ENCODE measurements at regions not wholly inside any gene's neighbourhood (a gene's known extent, or its start where the extent isn't known, plus 50 kb on each side); places are given as distances from the start of the nearest gene placed in this dataset.
A peak's percentile ranks its signal among the peaks of the same experiment; 100 is the strongest.

GRCh38 chr2:7911196-7911595, 770.7 kb upstream of the ID2 start:
- no peak overlapping the region for H2BK12ac ChIP-seq (ENCODE audit: low read length in 2 of 2)

GRCh38 chr2:7913974-7914373, 767.9 kb upstream of the ID2 start:
- H3K4me3 ChIP-seq (ENCODE audit: insufficient read depth in 1 of 2, low read depth in 1 of 2, low read length in 2 of 2), result no peak overlapping the region
- H2BK15ac ChIP-seq (ENCODE audit: low read depth, poor library complexity, severe bottlenecking), result no peak overlapping the region
- H4K91ac ChIP-seq (ENCODE audit: low read length), result no peak overlapping the region
- no peak overlapping the region for H3K4me2 ChIP-seq (ENCODE audit: low read length, poor library complexity, severe bottlenecking)
- no peaks in the 10 kb centered on the region for H3K36me3 ChIP-seq (ENCODE audit: control insufficient read depth in 1 of 2, insufficient read depth in 2 of 2, low read depth in 1 of 2, low read length in 2 of 2)
- H2BK5ac ChIP-seq (ENCODE audit: low read depth, low read length, poor library complexity, severe bottlenecking), result no peak overlapping the region
- H3K4ac ChIP-seq (ENCODE audit: low read depth in 1 of 2, low read length in 2 of 2), result no peak overlapping the region
- H4K8ac ChIP-seq (ENCODE audit: low read length), result peak overlapping the region; percentile 24
- H3K4me1 ChIP-seq (ENCODE audit: control insufficient read depth, insufficient read depth, low read depth, low read length), result no peaks in the 10 kb centered on the region
- DNase-seq, result peak; percentile 6
- no peaks in the 10 kb centered on the region for H3K27me3 ChIP-seq (ENCODE audit: control insufficient read depth in 1 of 2, insufficient read depth in 1 of 2, low read length in 2 of 2)
- H3K18ac ChIP-seq (ENCODE audit: low read depth in 1 of 2, low read length in 2 of 2), result no peak overlapping the region
- no peak overlapping the region for H2BK120ac ChIP-seq (ENCODE audit: low read depth, low read length)
- H2AK5ac ChIP-seq (ENCODE audit: low read length, severe bottlenecking), result no peak overlapping the region
- no peak overlapping the region for H3K9ac ChIP-seq (ENCODE audit: low read length)
- H2BK12ac ChIP-seq (ENCODE audit: low read length in 2 of 2), result no peak overlapping the region
- H3K27ac ChIP-seq (ENCODE audit: low read length, poor library complexity, severe bottlenecking), result no peak overlapping the region
- 24% methylated on average over 10 of the region's 10 CpGs for WGBS
- H3K23ac ChIP-seq (ENCODE audit: low read length in 2 of 2), result no peak overlapping the region
- H3K9me3 ChIP-seq (ENCODE audit: control insufficient read depth, low read length), result no peaks in the 10 kb centered on the region
- H3K79me1 ChIP-seq (replicated peaks; ENCODE audit: low read length, poor library complexity, severe bottlenecking), result no peaks in the 10 kb centered on the region
- no peak overlapping the region for H2AFZ ChIP-seq (ENCODE audit: low read depth, low read length)
- H3K14ac ChIP-seq (ENCODE audit: low read length in 2 of 2), result no peak overlapping the region

More at GRCh38 chr2:7911196-7911595, 770.7 kb upstream of the ID2 start:
- Histone ChIP-seq H3K18ac (ENCODE audit: low read depth in 1 of 2, low read length in 2 of 2) (no peak overlapping the region), H2BK120ac (ENCODE audit: low read depth, low read length) (no peak overlapping the region), H4K8ac (ENCODE audit: low read length) (no peak overlapping the region), H3K27me3 (ENCODE audit: control insufficient read depth in 1 of 2, insufficient read depth in 1 of 2, low read length in 2 of 2) (no peaks in the 10 kb centered on the region), H3K4me1 (ENCODE audit: control insufficient read depth, insufficient read depth, low read depth, low read length) (no peaks in the 10 kb centered on the region), H3K4ac (ENCODE audit: low read depth in 1 of 2, low read length in 2 of 2) (no peak overlapping the region), H3K79me1 (replicated peaks; ENCODE audit: low read length, poor library complexity, severe bottlenecking) (no peaks in the 10 kb centered on the region), H3K14ac (ENCODE audit: low read length in 2 of 2) (no peak overlapping the region), H3K4me3 (ENCODE audit: insufficient read depth in 1 of 2, low read depth in 1 of 2, low read length in 2 of 2) (no peak overlapping the region), H3K27ac (ENCODE audit: low read length, poor library complexity, severe bottlenecking) (no peak overlapping the region), H3K9me3 (ENCODE audit: control insufficient read depth, low read length) (no peaks in the 10 kb centered on the region), H3K36me3 (ENCODE audit: control insufficient read depth in 1 of 2, insufficient read depth in 2 of 2, low read depth in 1 of 2, low read length in 2 of 2) (no peaks in the 10 kb centered on the region), H3K9ac (ENCODE audit: low read length) (no peak overlapping the region), H3K23ac (ENCODE audit: low read length in 2 of 2) (no peak overlapping the region), H2BK5ac (ENCODE audit: low read depth, low read length, poor library complexity, severe bottlenecking) (no peak overlapping the region), H4K91ac (ENCODE audit: low read length) (no peak overlapping the region), H3K4me2 (ENCODE audit: low read length, poor library complexity, severe bottlenecking) (no peak overlapping the region), H2BK15ac (ENCODE audit: low read depth, poor library complexity, severe bottlenecking) (no peak overlapping the region), H2AFZ (ENCODE audit: low read depth, low read length) (no peak overlapping the region), H2AK5ac (ENCODE audit: low read length, severe bottlenecking) (no peak overlapping the region)
- WGBS, result no CpG with 5 or more reads among the region's 2 CpGs
- DNase-seq, result no peak

- no peak overlapping the region for H2AK5ac ChIP-seq (ENCODE audit: low read length, severe bottlenecking)
- no peak overlapping the region for H3K23ac ChIP-seq (ENCODE audit: low read length in 2 of 2)
- H3K4me3 ChIP-seq (ENCODE audit: insufficient read depth in 1 of 2, low read depth in 1 of 2, low read length in 2 of 2), result peak overlapping the region in 1 of 2 experiments; percentile 78
- no peak overlapping the region for H4K91ac ChIP-seq (ENCODE audit: low read length)
- no peaks in the 10 kb centered on the region for H3K79me1 ChIP-seq (replicated peaks; ENCODE audit: low read length, poor library complexity, severe bottlenecking)
- H3K4me2 ChIP-seq (ENCODE audit: low read length, poor library complexity, severe bottlenecking), result no peak overlapping the region
- H2BK5ac ChIP-seq (ENCODE audit: low read depth, low read length, poor library complexity, severe bottlenecking), result no peak overlapping the region
- no peak overlapping the region for H3K14ac ChIP-seq (ENCODE audit: low read length in 2 of 2)
- no peak overlapping the region for H2AFZ ChIP-seq (ENCODE audit: low read depth, low read length)
- no peak for DNase-seq
- H3K27me3 ChIP-seq (ENCODE audit: control insufficient read depth in 1 of 2, insufficient read depth in 1 of 2, low read length in 2 of 2), result no peaks in the 10 kb centered on the region
- H3K4ac ChIP-seq (ENCODE audit: low read depth in 1 of 2, low read length in 2 of 2), result no peak overlapping the region
- no peak overlapping the region for H3K27ac ChIP-seq (ENCODE audit: low read length, poor library complexity, severe bottlenecking)
- no peak overlapping the region for H2BK15ac ChIP-seq (ENCODE audit: low read depth, poor library complexity, severe bottlenecking)
- H2BK120ac ChIP-seq (ENCODE audit: low read depth, low read length), result no peak overlapping the region
- H3K36me3 ChIP-seq (ENCODE audit: control insufficient read depth in 1 of 2, insufficient read depth in 2 of 2, low read depth in 1 of 2, low read length in 2 of 2), result no peaks in the 10 kb centered on the region
- no peak overlapping the region for H3K18ac ChIP-seq (ENCODE audit: low read depth in 1 of 2, low read length in 2 of 2)
- H2BK12ac ChIP-seq (ENCODE audit: low read length in 2 of 2), result no peak overlapping the region
- H3K9ac ChIP-seq (ENCODE audit: low read length), result peak overlapping the region; percentile 83
- H3K4me1 ChIP-seq (ENCODE audit: control insufficient read depth, insufficient read depth, low read depth, low read length), result no peaks in the 10 kb centered on the region
- no peak overlapping the region for H4K8ac ChIP-seq (ENCODE audit: low read length)
- no peaks in the 10 kb centered on the region for H3K9me3 ChIP-seq (ENCODE audit: control insufficient read depth, low read length)
- WGBS, result 90% methylated on average over 13 of the region's 14 CpGs
Measured at GRCh38 chr2:7915302-7916091, 766.4 kb upstream of the ID2 start.

- H3K23ac ChIP-seq (ENCODE audit: low read length in 2 of 2), result no peak overlapping the region
- H4K91ac ChIP-seq (ENCODE audit: low read length), result no peak overlapping the region
- no peak overlapping the region for H3K18ac ChIP-seq (ENCODE audit: low read depth in 1 of 2, low read length in 2 of 2)
- H3K27me3 ChIP-seq (ENCODE audit: control insufficient read depth in 1 of 2, insufficient read depth in 1 of 2, low read length in 2 of 2), result no peaks in the 10 kb centered on the region
- H2AFZ ChIP-seq (ENCODE audit: low read depth, low read length), result no peak overlapping the region
- H2BK120ac ChIP-seq (ENCODE audit: low read depth, low read length), result no peak overlapping the region
- H4K8ac ChIP-seq (ENCODE audit: low read length), result no peak overlapping the region
- H3K4me2 ChIP-seq (ENCODE audit: low read length, poor library complexity, severe bottlenecking), result no peak overlapping the region
- H3K14ac ChIP-seq (ENCODE audit: low read length in 2 of 2), result no peak overlapping the region
- DNase-seq, result no peak
- 92% methylated on average over 1 of the region's 2 CpGs for WGBS
- no peak overlapping the region for H3K4me3 ChIP-seq (ENCODE audit: insufficient read depth in 1 of 2, low read depth in 1 of 2, low read length in 2 of 2)
- no peaks in the 10 kb centered on the region for H3K36me3 ChIP-seq (ENCODE audit: control insufficient read depth in 1 of 2, insufficient read depth in 2 of 2, low read depth in 1 of 2, low read length in 2 of 2)
- H2BK15ac ChIP-seq (ENCODE audit: low read depth, poor library complexity, severe bottlenecking), result no peak overlapping the region
- no peak overlapping the region for H2AK5ac ChIP-seq (ENCODE audit: low read length, severe bottlenecking)
- H3K4ac ChIP-seq (ENCODE audit: low read depth in 1 of 2, low read length in 2 of 2), result no peak overlapping the region
- H2BK12ac ChIP-seq (ENCODE audit: low read length in 2 of 2), result no peak overlapping the region
- H2BK5ac ChIP-seq (ENCODE audit: low read depth, low read length, poor library complexity, severe bottlenecking), result no peak overlapping the region
- H3K4me1 ChIP-seq (ENCODE audit: control insufficient read depth, insufficient read depth, low read depth, low read length), result no peaks in the 10 kb centered on the region
- H3K27ac ChIP-seq (ENCODE audit: low read length, poor library complexity, severe bottlenecking), result no peak overlapping the region
- H3K9me3 ChIP-seq (ENCODE audit: control insufficient read depth, low read length), result no peaks in the 10 kb centered on the region
- no peak overlapping the region for H3K9ac ChIP-seq (ENCODE audit: low read length)
- H3K79me1 ChIP-seq (replicated peaks; ENCODE audit: low read length, poor library complexity, severe bottlenecking), result no peaks in the 10 kb centered on the region
Measured at GRCh38 chr2:7916670-7917069, 765.2 kb upstream of the ID2 start.

Data from mesenchymal stem cell (in vitro differentiated cells and primary cell).